Endothelial cell of umbilical vein (primary cell): ENCODE measurements at regions not wholly inside any gene's neighbourhood (a gene's known extent, or its start where the extent isn't known, plus 50 kb on each side); places are given as distances from the start of the nearest gene placed in this dataset.

Experiments used
- BruUV-seq: library from RNA; stranded (reverse); fragments of 400-500 nt; replicated peaks from 2 replicates; lab custom pipeline; 2021; lab: Mats Ljungman, UMichigan
- CTCF ChIA-PET: fragments of 300-600, 350-600 bp; sonication (Branson Sonifier 250); formaldehyde crosslinking; loops from one replicate; lab custom pipeline; 2021; ENCODE audit warnings: antibody characterized with exemption, inconsistent platforms; lab: Charles Lee
- POLR2A ChIA-PET: fragments of 300-600, 350-600 bp; sonication (Branson Sonifier 250); formaldehyde crosslinking; loops from one replicate; lab custom pipeline; 2021; ENCODE audit warnings: antibody characterized with exemption, inconsistent platforms; lab: Charles Lee
- DNase-seq: peaks from one replicate; pipeline ENCODE4 v3.0.0-alpha.2; 2011; ENCODE audit warnings: low read depth, low spot score
- FAIRE-seq: peaks from 2 replicates; lab custom pipeline; 2011; peaks lifted over from hg19 to GRCh38; lab: Jason Lieb, UNC
- H2AFZ ChIP-seq: 2 replicates; pipeline ENCODE4 v1.6.0; 2012; ENCODE audit warnings: low read depth, low read length, control low read depth, inconsistent platforms
- H3K27ac ChIP-seq: 2 replicates; pipeline ENCODE4 v1.5.1; 2011; ENCODE audit warnings: low read depth, mild to moderate bottlenecking, control low read depth, low read length, moderate library complexity; ENCODE audit not compliant: insufficient read depth
- H3K27me3 ChIP-seq, 2 experiments: 2 replicates each; pipeline versions ENCODE4 v1.6.0 to v1.6.1; 2011; ENCODE audit warnings: low read length in 2 of 2, mixed read lengths in 1 of 2; ENCODE audit not compliant: control insufficient read depth in 2 of 2, insufficient read depth in 2 of 2
- H3K36me3 ChIP-seq, 2 experiments: 2 replicates in 1 of 2; 3 replicates in 1 of 2; pipeline ENCODE4 v1.5.1; 2011; ENCODE audit warnings: low read length in 2 of 2, mild to moderate bottlenecking in 1 of 2, moderate library complexity in 1 of 2; ENCODE audit not compliant: control insufficient read depth in 2 of 2, insufficient read depth in 2 of 2; ENCODE audit errors: extremely low read depth in 1 of 2
- H3K4me1 ChIP-seq: 3 replicates; pipeline ENCODE4 v1.5.1; 2011; ENCODE audit warnings: mild to moderate bottlenecking, low read length; ENCODE audit not compliant: control insufficient read depth, insufficient read depth; ENCODE audit errors: extremely low read depth
- H3K4me2 ChIP-seq: 2 replicates; pipeline ENCODE4 v1.6.1; 2011; ENCODE audit warnings: low read length, control low read depth, mixed read lengths; ENCODE audit not compliant: insufficient read depth
- H3K4me3 ChIP-seq, 3 experiments: fragments of 200-600 bp in 1 of 3; sonication (generic), shearing (Covaris generic) in 1 of 3; replicated peaks in 1 of 3; 2 replicates each; pipeline ENCODE4 v1.5.1; 2011 to 2016; ENCODE audit warnings: control low read depth in 3 of 3, low read length in 3 of 3, mild to moderate bottlenecking in 2 of 3, inconsistent platforms in 1 of 3, low read depth in 1 of 3, moderate library complexity in 1 of 3; ENCODE audit not compliant: insufficient read depth in 1 of 3
- H3K79me2 ChIP-seq: 2 replicates; pipeline ENCODE4 v1.6.0; 2012; ENCODE audit warnings: low read length, inconsistent platforms; ENCODE audit not compliant: control insufficient read depth, insufficient read depth
- H3K9ac ChIP-seq: replicated peaks from 2 replicates; pipeline ENCODE3; 2011; ENCODE audit warnings: low read length, control low read depth; ENCODE audit not compliant: insufficient read depth; ENCODE audit errors: extremely low read depth
- H3K9me1 ChIP-seq: replicated peaks from 3 replicates; pipeline ENCODE4 v1.6.0; 2011; ENCODE audit warnings: mild to moderate bottlenecking, low read length; ENCODE audit not compliant: control insufficient read depth, insufficient read depth; ENCODE audit errors: extremely low read depth
- H3K9me3 ChIP-seq: replicated peaks from 2 replicates; pipeline ENCODE4 v1.5.1; 2012; ENCODE audit warnings: low read length, inconsistent platforms; ENCODE audit not compliant: control insufficient read depth, insufficient read depth
- H4K20me1 ChIP-seq: replicated peaks from 2 replicates; pipeline ENCODE3; 2011; ENCODE audit warnings: mild to moderate bottlenecking, low read length; ENCODE audit not compliant: control insufficient read depth, insufficient read depth; ENCODE audit errors: extremely low read depth
- CTCF ChIP-seq, 2 donors: IDR thresholded peaks; 1 replicate in 1 of 2; 2 replicates in 1 of 2; pipeline ENCODE4 v1.5.1; 2011; ENCODE audit warnings: low read length in 2 of 2, mild to moderate bottlenecking in 2 of 2, moderate library complexity in 2 of 2, control low read depth in 1 of 2, inconsistent platforms in 1 of 2, low read depth in 1 of 2; ENCODE audit not compliant: insufficient read depth in 1 of 2; ENCODE audit errors: extremely low read depth in 1 of 2
- EZH2 ChIP-seq: IDR thresholded peaks from 2 replicates; pipeline ENCODE4 v1.6.1; 2012; ENCODE audit warnings: borderline replicate concordance, low read depth, mild to moderate bottlenecking, moderate library complexity, low read length, inconsistent platforms; ENCODE audit not compliant: severe bottlenecking
- GATA2 ChIP-seq: IDR thresholded peaks from 2 replicates; pipeline ENCODE4 v1.7.0; 2011; ENCODE audit warnings: low read depth, mild to moderate bottlenecking, moderate library complexity, mixed read lengths, low read length; ENCODE audit not compliant: insufficient read length, insufficient read depth
- JUN ChIP-seq: IDR thresholded peaks from 2 replicates; pipeline ENCODE4 v1.6.1; 2011; ENCODE audit warnings: borderline replicate concordance, low read depth; ENCODE audit not compliant: insufficient read length, insufficient read depth
- MAX ChIP-seq: IDR thresholded peaks from 2 replicates; pipeline ENCODE4 v1.6.1; 2011; ENCODE audit not compliant: insufficient read depth, insufficient read length
- MYC ChIP-seq: IDR thresholded peaks from one replicate; pipeline ENCODE4 v1.6.1; 2011; ENCODE audit warnings: mild to moderate bottlenecking, low read depth, low read length
- POLR2A ChIP-seq: IDR thresholded peaks from 2 replicates; pipeline ENCODE4 v1.6.1; 2012; ENCODE audit warnings: low read depth, mild to moderate bottlenecking, control low read depth, low read length
- POLR2AphosphoS5 ChIP-seq: IDR thresholded peaks from 2 replicates; pipeline ENCODE4 v1.6.1; 2012; ENCODE audit warnings: low read depth, mild to moderate bottlenecking, control low read depth, low read length, moderate library complexity; ENCODE audit not compliant: insufficient read depth
- dilution Hi-C: fragments of 300-500 bp; cut with MboI; formaldehyde crosslinking; loops from one replicate; pipeline ENCODE4 v1.15.0; 2019; ENCODE audit warnings: low sequenced_read_pairs; ENCODE audit not compliant: extremely low pct_ligation_motif_present
- intact Hi-C: fragments of 100-400 bp; cut with micrococcal nuclease; formaldehyde crosslinking; loops from one replicate; pipeline ENCODE4 v1.10.0; 2022

- no peaks in the 10 kb centered on the region for H4K20me1 ChIP-seq
- H3K4me3 ChIP-seq: no peak overlapping the region
- H3K27ac ChIP-seq: no peak overlapping the region
- dilution Hi-C loops (no loop called here), intact Hi-C loops (no loop called here)
- no peak overlapping the region for H2AFZ ChIP-seq
- CTCF ChIA-PET: interaction anchor here (2.0 kb wide), 1 partner anchor 8 kb away, joined by 6 read pairs; no protein-coding TSS in a partner anchor
- no peaks in the 10 kb centered on the region for H3K79me2 ChIP-seq
- FAIRE-seq (no peak), DNase-seq (no peak)
- no TSS peak for BruUV-seq
- no peaks in the 10 kb centered on the region for H3K27me3 ChIP-seq
- no peak overlapping the region for H3K4me2 ChIP-seq
- no peak for TF ChIP-seq POLR2AphosphoS5
- no peak for TF ChIP-seq EZH2
- no peak for TF ChIP-seq MAX
- TF ChIP-seq POLR2A: no peak
- no peak for TF ChIP-seq CTCF (IDR thresholded peaks at IDR 0.05; ENCODE audit: extremely low read depth in 1 of 2, insufficient read depth in 1 of 2, low read depth in 1 of 2, low read length in 2 of 2)
- no peak for TF ChIP-seq MYC
- TF ChIP-seq JUN: no peak
- no peak for TF ChIP-seq GATA2
- H3K36me3 ChIP-seq: no peaks in the 10 kb centered on the region
- H3K9me1 ChIP-seq: no peaks in the 10 kb centered on the region
- POLR2A ChIA-PET: no interaction called here
- H3K4me1 ChIP-seq: no peaks in the 10 kb centered on the region
- no peak overlapping the region for H3K9ac ChIP-seq
- H3K9me3 ChIP-seq: no peaks in the 10 kb centered on the region
Measured at GRCh38 chr6:54541541-54541940, 233.3 kb downstream of the TINAG start.
